WERI-Rb-1 (cell line): ENCODE measurements at regions not wholly inside any gene's neighbourhood (a gene's known extent, or its start where the extent isn't known, plus 50 kb on each side); places are given as distances from the start of the nearest gene placed in this dataset.

Experiments
- DNase-seq: peaks from one replicate; pipeline ENCODE4 v3.0.0-alpha.2; 2020
- H3K27ac ChIP-seq: fragments of 250-450 bp; sonication (Bioruptor Pico); 2 replicates; pipeline ENCODE4 v1.5.1; 2020; ENCODE audit warnings: mild to moderate bottlenecking, moderate library complexity
- H3K27me3 ChIP-seq: fragments of 250-450 bp; sonication (Bioruptor Pico); 2 replicates; pipeline ENCODE4 v1.5.1; 2021; ENCODE audit warnings: mild to moderate bottlenecking, low read depth, moderate library complexity; ENCODE audit not compliant: insufficient read depth, severe bottlenecking
- H3K36me3 ChIP-seq: fragments of 250-450 bp; sonication (Bioruptor Pico); 2 replicates; pipeline ENCODE4 v1.5.1; 2020; ENCODE audit warnings: mild to moderate bottlenecking, moderate library complexity
- H3K4me3 ChIP-seq: 2 replicates; pipeline ENCODE4 v1.5.1; 2011; ENCODE audit warnings: low read depth, mild to moderate bottlenecking, control low read depth, low read length
- H3K9me3 ChIP-seq: fragments of 250-450 bp; sonication (Bioruptor Pico); 2 replicates; pipeline ENCODE4 v1.5.1; 2021; ENCODE audit warnings: mild to moderate bottlenecking, moderate library complexity; ENCODE audit not compliant: severe bottlenecking
- TF ChIP-seq, protein P1 (sequence below): IDR thresholded peaks from 2 replicates; pipeline ENCODE4 v1.5.1; 2011; ENCODE audit warnings: low read depth, mild to moderate bottlenecking, control low read depth, inconsistent platforms, low read length

DNA sequence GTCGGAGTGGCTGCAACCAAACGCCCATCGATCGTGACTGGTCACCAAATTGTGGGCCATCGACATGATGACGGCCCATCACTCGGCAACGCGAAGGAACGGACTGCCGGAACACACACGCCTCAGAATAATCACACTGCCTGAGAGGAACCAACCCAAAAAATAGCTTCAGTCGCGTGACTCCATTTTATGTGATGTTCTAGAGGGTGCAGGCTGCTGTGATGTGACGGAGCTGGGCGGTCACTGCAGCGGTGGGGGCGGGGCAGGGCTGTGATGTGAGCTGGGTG lies 174.6 kb downstream of the CTTN start:
- no peak for DNase-seq
- H3K4me3 ChIP-seq = no peak overlapping the region
- H3K27me3 ChIP-seq = no peaks in the 10 kb centered on the region
- H3K36me3 ChIP-seq = no peaks in the 10 kb centered on the region
- no peaks in the 10 kb centered on the region for H3K9me3 ChIP-seq
- H3K27ac ChIP-seq = no peak overlapping the region
- TF ChIP-seq, protein P1, sequence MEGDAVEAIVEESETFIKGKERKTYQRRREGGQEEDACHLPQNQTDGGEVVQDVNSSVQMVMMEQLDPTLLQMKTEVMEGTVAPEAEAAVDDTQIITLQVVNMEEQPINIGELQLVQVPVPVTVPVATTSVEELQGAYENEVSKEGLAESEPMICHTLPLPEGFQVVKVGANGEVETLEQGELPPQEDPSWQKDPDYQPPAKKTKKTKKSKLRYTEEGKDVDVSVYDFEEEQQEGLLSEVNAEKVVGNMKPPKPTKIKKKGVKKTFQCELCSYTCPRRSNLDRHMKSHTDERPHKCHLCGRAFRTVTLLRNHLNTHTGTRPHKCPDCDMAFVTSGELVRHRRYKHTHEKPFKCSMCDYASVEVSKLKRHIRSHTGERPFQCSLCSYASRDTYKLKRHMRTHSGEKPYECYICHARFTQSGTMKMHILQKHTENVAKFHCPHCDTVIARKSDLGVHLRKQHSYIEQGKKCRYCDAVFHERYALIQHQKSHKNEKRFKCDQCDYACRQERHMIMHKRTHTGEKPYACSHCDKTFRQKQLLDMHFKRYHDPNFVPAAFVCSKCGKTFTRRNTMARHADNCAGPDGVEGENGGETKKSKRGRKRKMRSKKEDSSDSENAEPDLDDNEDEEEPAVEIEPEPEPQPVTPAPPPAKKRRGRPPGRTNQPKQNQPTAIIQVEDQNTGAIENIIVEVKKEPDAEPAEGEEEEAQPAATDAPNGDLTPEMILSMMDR = no peak

DNA sequence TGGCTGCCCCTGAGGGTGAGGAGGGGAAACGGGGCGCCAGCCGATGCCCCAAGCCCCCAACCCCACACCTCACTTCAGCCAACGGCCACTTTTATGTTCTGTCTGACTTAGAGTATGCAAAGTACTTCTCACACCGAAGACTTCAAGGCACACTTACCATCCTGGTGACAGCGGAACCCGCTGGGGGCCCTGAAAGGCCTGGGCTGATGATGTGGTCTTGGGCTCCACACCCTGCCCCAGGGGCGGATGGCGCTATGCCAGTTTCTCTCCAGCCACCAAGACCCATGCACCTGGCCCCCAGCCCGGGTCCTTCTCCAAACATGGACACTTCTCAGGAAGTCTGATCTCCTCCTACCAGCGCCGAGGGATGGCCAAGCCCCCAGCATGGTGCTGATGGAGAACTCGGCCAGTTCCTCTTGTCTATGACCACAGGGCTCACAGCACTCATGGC lies 175.4 kb downstream of the CTTN start:
- Histone ChIP-seq H3K36me3 (no peaks in the 10 kb centered on the region), H3K27ac (no peak overlapping the region), H3K27me3 (no peaks in the 10 kb centered on the region), H3K9me3 (no peaks in the 10 kb centered on the region), H3K4me3 (no peak overlapping the region)
- no peak for DNase-seq
- TF ChIP-seq, protein P1 = no peak

DNA sequence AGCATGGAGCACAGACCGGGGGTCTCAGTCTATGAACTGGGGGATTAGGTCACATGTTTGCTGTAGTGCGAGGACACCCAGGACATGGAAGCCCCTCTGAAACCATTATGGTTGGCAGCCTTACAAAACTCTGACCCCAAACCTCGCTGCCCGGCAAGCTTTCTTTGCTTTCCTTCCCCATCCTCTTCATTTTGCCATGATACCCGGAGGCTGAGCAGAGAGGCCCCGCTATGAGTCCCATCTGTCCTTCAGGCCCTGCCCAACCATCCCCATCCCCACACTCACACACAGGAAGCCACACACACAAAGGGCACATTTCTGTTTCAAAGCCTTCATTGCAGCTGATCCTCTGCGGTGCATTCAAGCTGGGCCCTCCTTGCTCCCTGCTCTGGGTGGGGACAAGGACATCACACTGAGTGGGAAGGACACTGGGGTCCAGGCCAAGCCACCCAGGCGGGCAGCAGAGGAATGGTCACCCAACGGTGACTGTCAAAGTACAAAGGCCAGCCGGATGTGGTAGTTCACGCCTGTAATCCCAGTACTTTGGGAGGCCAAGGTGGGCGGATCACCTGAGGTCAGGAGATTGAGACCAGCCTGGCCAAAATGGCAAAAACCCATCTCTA lies 176.5 kb downstream of the CTTN start:
- TF ChIP-seq, protein P1 = no peak
- Histone ChIP-seq H3K27me3 (no peaks in the 10 kb centered on the region), H3K9me3 (no peaks in the 10 kb centered on the region), H3K4me3 (no peak overlapping the region), H3K36me3 (no peaks in the 10 kb centered on the region), H3K27ac (no peak overlapping the region)
- DNase-seq = no peak

DNA sequence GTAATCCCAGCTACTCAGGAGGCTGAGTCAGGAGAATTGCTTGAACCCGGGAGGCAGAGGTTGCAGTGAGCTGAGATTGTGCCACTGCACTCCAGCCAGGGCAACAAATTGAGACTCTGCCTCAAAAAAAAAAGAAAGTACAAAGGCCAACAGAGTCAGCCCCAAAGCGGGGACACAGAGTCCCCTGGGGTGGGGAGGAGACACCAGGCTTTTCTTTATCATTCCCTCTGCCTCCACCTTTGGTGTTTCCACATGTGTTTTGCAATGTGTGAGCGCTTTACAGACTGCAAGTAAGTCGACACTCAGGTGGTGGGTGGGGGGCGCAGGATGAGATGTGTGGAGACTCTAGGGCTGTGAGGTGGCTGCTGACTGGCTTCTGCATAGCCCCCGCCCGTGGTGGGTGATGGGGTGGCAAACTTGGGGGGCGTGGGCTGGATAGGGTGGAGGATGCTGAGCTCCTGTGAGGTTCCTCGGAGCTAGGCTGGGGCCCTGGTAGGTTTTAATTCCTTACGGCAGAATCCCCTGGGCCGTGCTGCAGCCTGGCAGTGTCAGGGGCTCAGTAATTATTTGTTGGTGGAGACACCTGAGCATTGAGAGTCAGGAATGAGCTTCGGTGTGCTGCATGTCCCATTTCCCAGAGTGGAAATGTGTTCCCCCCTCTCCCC lies 177.2 kb downstream of the CTTN start:
- Histone ChIP-seq H3K27ac (no peak overlapping the region), H3K36me3 (no peaks in the 10 kb centered on the region), H3K9me3 (no peaks in the 10 kb centered on the region), H3K27me3 (no peaks in the 10 kb centered on the region), H3K4me3 (no peak overlapping the region)
- no peak for DNase-seq
- TF ChIP-seq, protein P1 = no peak

DNA sequence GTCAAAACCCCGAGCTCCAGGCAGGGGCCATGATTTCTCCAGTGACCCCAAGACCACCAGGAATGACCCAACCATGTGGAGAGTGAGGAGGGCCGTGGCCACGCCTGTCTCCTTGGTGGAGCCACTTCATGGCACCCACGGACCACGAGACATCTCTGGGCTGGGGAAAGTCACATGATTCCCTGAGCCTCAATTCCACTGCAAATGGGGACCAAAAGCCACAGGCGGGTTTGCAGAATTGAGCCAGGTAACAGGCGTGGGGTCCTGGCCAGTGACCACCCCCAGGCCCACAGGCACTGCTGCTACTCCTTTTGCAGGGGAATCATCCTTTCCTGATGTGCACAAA lies 178.9 kb downstream of the CTTN start:
- no peaks in the 10 kb centered on the region for H3K36me3 ChIP-seq

More for the DNA sequence above, 178.9 kb downstream of the CTTN start:
- H3K9me3 ChIP-seq = no peaks in the 10 kb centered on the region
- H3K4me3 ChIP-seq = no peak overlapping the region
- no peak for DNase-seq
- H3K27me3 ChIP-seq = no peaks in the 10 kb centered on the region
- TF ChIP-seq, protein P1 = no peak
- H3K27ac ChIP-seq = no peak overlapping the region
